Activated CD4-positive, alpha-beta T cell treated with anti-CD3 and anti-CD28 coated beads, Interleukin-2, Interleukin-6, amounts not matched to agents 100 ng/mL and 50 ng/mL, durations not matched to agents 16 hours and 8 hours (primary cell): ENCODE measurements at regions not wholly inside any gene's neighbourhood (a gene's known extent, or its start where the extent isn't known, plus 50 kb on each side); places are given as distances from the start of the nearest gene placed in this dataset.

ENCODE experiments used
- DNase-seq: peaks from one replicate; pipeline ENCODE4 v3.0.0-alpha.2; 2020

GRCh38 chr14:34205799-34206198 lies 254.9 kb upstream of the EGLN3 start:
- DNase-seq = no peak

- no peak for DNase-seq
These were observed 253.9 kb upstream of the EGLN3 start for GRCh38 chr14:34204774-34205173.

- no peak for DNase-seq
These were observed 252.4 kb upstream of the EGLN3 start for GRCh38 chr14:34203251-34203722.

- peak; percentile 32 for DNase-seq
These were observed 251.2 kb upstream of the EGLN3 start for GRCh38 chr14:34201909-34202637.

- DNase-seq = peak; percentile 66
These were observed 248.7 kb upstream of the EGLN3 start for GRCh38 chr14:34199585-34199984.

GRCh38 chr14:34198096-34198495 lies 247.2 kb upstream of the EGLN3 start:
- DNase-seq = no peak

- DNase-seq = no peak
These were observed 245.1 kb upstream of the EGLN3 start for GRCh38 chr14:34195964-34196363.

- no peak for DNase-seq
These were observed 239.8 kb upstream of the EGLN3 start for GRCh38 chr14:34190717-34191116.

- no peak for DNase-seq
These were observed 239.0 kb upstream of the EGLN3 start for GRCh38 chr14:34189866-34190265.

GRCh38 chr14:34187519-34188044 lies 236.7 kb upstream of the EGLN3 start:
- no peak for DNase-seq

GRCh38 chr14:34187061-34187460 lies 236.2 kb upstream of the EGLN3 start:
- DNase-seq = no peak

GRCh38 chr14:34184126-34184525 lies 233.3 kb upstream of the EGLN3 start:
- DNase-seq = no peak

- DNase-seq = no peak
These were observed 232.6 kb upstream of the EGLN3 start for GRCh38 chr14:34183478-34183877.

GRCh38 chr14:34181338-34181737 lies 230.5 kb upstream of the EGLN3 start:
- no peak for DNase-seq

GRCh38 chr14:34180869-34181268 lies 230.0 kb upstream of the EGLN3 start:
- DNase-seq = no peak

GRCh38 chr14:34180434-34180833 lies 229.6 kb upstream of the EGLN3 start:
- no peak for DNase-seq

GRCh38 chr14:34179727-34180126 lies 228.9 kb upstream of the EGLN3 start:
- no peak for DNase-seq

GRCh38 chr14:34177466-34177865 lies 226.6 kb upstream of the EGLN3 start:
- DNase-seq = no peak

GRCh38 chr14:34175574-34175973 lies 224.7 kb upstream of the EGLN3 start:
- DNase-seq = no peak

GRCh38 chr14:34174973-34175372 lies 224.1 kb upstream of the EGLN3 start:
- DNase-seq = no peak

- no peak for DNase-seq
These were observed 223.0 kb upstream of the EGLN3 start for GRCh38 chr14:34173916-34174315.

- no peak for DNase-seq
These were observed 221.9 kb upstream of the EGLN3 start for GRCh38 chr14:34172550-34173368.

- DNase-seq = no peak
These were observed 221.2 kb upstream of the EGLN3 start for GRCh38 chr14:34172173-34172451.
